ENCODE measurements at regions not wholly inside any gene's neighbourhood (a gene's known extent, or its start where the extent isn't known, plus 50 kb on each side); places are given as distances from the start of the nearest gene placed in this dataset.

DNA sequence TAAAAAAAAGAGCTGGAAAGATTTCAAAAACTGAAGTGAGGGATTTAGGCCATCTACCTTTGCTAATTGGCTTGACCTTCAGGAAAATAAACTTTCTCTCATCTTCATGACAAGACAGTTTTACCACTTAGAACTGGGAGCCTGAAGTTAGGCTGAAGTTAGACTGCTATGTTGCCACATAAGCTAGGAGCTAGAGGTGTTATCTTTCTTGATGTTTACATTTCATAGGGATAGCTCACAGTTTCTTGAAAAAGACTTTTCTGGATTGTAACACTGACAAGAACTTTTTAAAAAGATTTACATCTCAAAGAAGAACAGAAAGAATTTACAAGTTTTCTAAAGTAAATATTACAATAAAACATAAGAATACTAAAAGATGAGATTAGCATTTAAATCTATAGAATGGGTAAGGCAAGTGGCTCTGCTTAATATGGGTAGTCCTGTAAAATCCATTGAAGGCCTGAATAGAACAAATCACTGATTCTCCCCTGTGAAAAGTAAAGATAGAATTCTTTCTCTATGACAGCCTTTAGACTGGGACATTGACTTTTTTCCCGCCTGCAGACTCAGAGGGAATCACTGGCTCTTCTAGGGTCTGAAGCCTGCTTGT lies 1665.4 kb upstream of the CDH9 start:
- no peak for TF ChIP-seq RAD21 (IDR thresholded peaks at IDR 0.05; ENCODE audit: low read depth)
- TF ChIP-seq CEBPB (IDR thresholded peaks at IDR 0.05), result no peak
- TF ChIP-seq, protein P1, sequence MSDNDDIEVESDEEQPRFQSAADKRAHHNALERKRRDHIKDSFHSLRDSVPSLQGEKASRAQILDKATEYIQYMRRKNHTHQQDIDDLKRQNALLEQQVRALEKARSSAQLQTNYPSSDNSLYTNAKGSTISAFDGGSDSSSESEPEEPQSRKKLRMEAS (IDR thresholded peaks at IDR 0.05), result no peak
- TF ChIP-seq TAF1 (IDR thresholded peaks at IDR 0.05; ENCODE audit: low read depth), result no peak
- no peak for TF ChIP-seq EGR1 (IDR thresholded peaks at IDR 0.05)
- no peak for TF ChIP-seq YY1 (IDR thresholded peaks at IDR 0.05; ENCODE audit: low read depth)
- no peak for TF ChIP-seq REST (IDR thresholded peaks at IDR 0.05; ENCODE audit: low read depth)
- TF ChIP-seq EP300 (IDR thresholded peaks at IDR 0.05; ENCODE audit: borderline replicate concordance), result no peak
- no peak for TF ChIP-seq CREB1 (IDR thresholded peaks at IDR 0.05; ENCODE audit: low read depth)

Measured in Ishikawa (cell line).